ENCODE measurements at regions not wholly inside any gene's neighbourhood (a gene's known extent, or its start where the extent isn't known, plus 50 kb on each side); places are given as distances from the start of the nearest gene placed in this dataset.

DNA sequence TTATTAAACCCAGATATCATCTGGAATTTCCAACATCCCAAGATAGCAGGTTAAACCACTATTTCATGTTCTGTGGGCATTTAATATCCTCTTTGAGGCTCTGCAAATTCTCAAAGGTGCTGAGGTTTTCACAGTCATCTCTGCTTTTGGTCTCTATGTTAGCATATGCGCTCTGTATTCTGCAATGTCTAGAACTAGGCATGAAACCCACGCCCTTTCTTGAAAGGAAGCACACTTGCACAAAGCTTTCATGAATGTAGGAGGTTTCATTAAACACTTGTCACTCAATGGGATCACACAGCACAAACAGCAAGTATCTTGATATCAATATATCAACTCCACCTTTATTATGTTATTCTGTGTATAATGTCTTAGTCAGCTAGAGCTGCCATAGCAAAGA lies 172.0 kb upstream of the USP24 start:
- H4K8ac ChIP-seq (replicated peaks; ENCODE audit: insufficient read length, low read depth, low read length), result no peak overlapping the region
- Mint-ChIP-seq H3K4me1 (no peaks in the 10 kb centered on the region), H3K36me3 (ENCODE audit: insufficient read depth in 1 of 3, low read depth in 3 of 3) (no peaks in the 10 kb centered on the region; a peak in 3 of 7 replicates), H3K4me3 (no peak overlapping the region), H3K27me3 (ENCODE audit: low read depth) (no peaks in the 10 kb centered on the region; the same call in 1 of the 2 replicates), H3K27ac (no peak overlapping the region), H3K9me3 (peaks cover 10 to 15% of the 10 kb centered on the region in 2 experiments; a peak in 4 of 5 replicates)
- no peak overlapping the region for H3T11ph ChIP-seq (ENCODE audit: low read length)
- no peak overlapping the region for H2BK12ac ChIP-seq (ENCODE audit: insufficient read length, low read depth, low read length)
- WGBS (ENCODE audit: extremely low coverage, insufficient read length, low lambda C conversion rate), result no CpG with 5 or more reads among the region's 2 CpGs
- no peak overlapping the region for H2BK120ac ChIP-seq (ENCODE audit: low read depth, low read length, poor library complexity, severe bottlenecking)
- no peak overlapping the region for H3K4me2 ChIP-seq (ENCODE audit: insufficient read depth, insufficient read length, low read length)
- no peaks in the 10 kb centered on the region for H3K79me2 ChIP-seq (ENCODE audit: insufficient read depth, low read length)
- no peak overlapping the region for H3K4ac ChIP-seq (ENCODE audit: low read depth, low read length)
- no peak overlapping the region for H3K18ac ChIP-seq (ENCODE audit: insufficient read length, low read depth, low read length)
- H3K27me3 ChIP-seq (ENCODE audit: insufficient read depth, low read length), result no peaks in the 10 kb centered on the region
- H3K9ac ChIP-seq (ENCODE audit: extremely low read depth, insufficient read length, low read length), result no peak overlapping the region
- no peak overlapping the region for H4K91ac ChIP-seq (ENCODE audit: insufficient read length, low read depth, low read length)
- no peak overlapping the region for H4K5ac ChIP-seq (ENCODE audit: insufficient read length, low read depth, low read length)
- H3K14ac ChIP-seq (ENCODE audit: insufficient read depth, low read length), result no peak overlapping the region
- H3K23ac ChIP-seq (ENCODE audit: insufficient read length, low read depth, low read length), result no peak overlapping the region
- no peak overlapping the region for H3K56ac ChIP-seq (ENCODE audit: insufficient read length, low read depth, low read length)
- no peaks in the 10 kb centered on the region for H3K9me3 ChIP-seq (ENCODE audit: control insufficient read depth, low read depth, low read length)
- H2AK5ac ChIP-seq (ENCODE audit: insufficient read length, low read length), result no peak overlapping the region
- no peaks in the 10 kb centered on the region for H3K4me1 ChIP-seq (ENCODE audit: insufficient read depth, low read length)
- no peaks in the 10 kb centered on the region for H4K20me1 ChIP-seq (ENCODE audit: control insufficient read depth, insufficient read depth, insufficient read length)
- H3K79me1 ChIP-seq (ENCODE audit: insufficient read depth, low read depth, low read length, poor library complexity, severe bottlenecking), result no peaks in the 10 kb centered on the region
- H2AFZ ChIP-seq (ENCODE audit: low read length), result no peak overlapping the region
- no peak overlapping the region for H2BK15ac ChIP-seq (ENCODE audit: low read depth, low read length)
- no peaks in the 10 kb centered on the region for H3K23me2 ChIP-seq (ENCODE audit: insufficient read length, low read depth, low read length, poor library complexity, severe bottlenecking)
- no peak for DNase-seq
- H3K27ac ChIP-seq (ENCODE audit: insufficient read length, low read depth, low read length), result no peak overlapping the region
- TF ChIP-seq, protein P1, sequence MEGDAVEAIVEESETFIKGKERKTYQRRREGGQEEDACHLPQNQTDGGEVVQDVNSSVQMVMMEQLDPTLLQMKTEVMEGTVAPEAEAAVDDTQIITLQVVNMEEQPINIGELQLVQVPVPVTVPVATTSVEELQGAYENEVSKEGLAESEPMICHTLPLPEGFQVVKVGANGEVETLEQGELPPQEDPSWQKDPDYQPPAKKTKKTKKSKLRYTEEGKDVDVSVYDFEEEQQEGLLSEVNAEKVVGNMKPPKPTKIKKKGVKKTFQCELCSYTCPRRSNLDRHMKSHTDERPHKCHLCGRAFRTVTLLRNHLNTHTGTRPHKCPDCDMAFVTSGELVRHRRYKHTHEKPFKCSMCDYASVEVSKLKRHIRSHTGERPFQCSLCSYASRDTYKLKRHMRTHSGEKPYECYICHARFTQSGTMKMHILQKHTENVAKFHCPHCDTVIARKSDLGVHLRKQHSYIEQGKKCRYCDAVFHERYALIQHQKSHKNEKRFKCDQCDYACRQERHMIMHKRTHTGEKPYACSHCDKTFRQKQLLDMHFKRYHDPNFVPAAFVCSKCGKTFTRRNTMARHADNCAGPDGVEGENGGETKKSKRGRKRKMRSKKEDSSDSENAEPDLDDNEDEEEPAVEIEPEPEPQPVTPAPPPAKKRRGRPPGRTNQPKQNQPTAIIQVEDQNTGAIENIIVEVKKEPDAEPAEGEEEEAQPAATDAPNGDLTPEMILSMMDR (conservative IDR thresholded peaks at IDR 0.05), result no peak
- H2BK20ac ChIP-seq (ENCODE audit: low read depth, low read length, poor library complexity, severe bottlenecking), result no peak overlapping the region
- no peak overlapping the region for H2BK5ac ChIP-seq (ENCODE audit: insufficient read length, low read length)

Data from H9 (cell line).